ENCODE measurements at regions not wholly inside any gene's neighbourhood (a gene's known extent, or its start where the extent isn't known, plus 50 kb on each side); places are given as distances from the start of the nearest gene placed in this dataset.

GRCh38 chr11:69351460-69351859 is 57.5 kb downstream of the MYEOV start:
- no peaks in the 10 kb centered on the region for H3K79me2 ChIP-seq (ENCODE audit: low read depth)
- H3K9me3 Mint-ChIP-seq: peaks cover 1% of the 10 kb centered on the region

GRCh38 chr11:69352166-69352565 is 58.2 kb downstream of the MYEOV start:
- no peak for TF ChIP-seq CTCF (IDR thresholded peaks at IDR 0.05)
- no peak for TF ChIP-seq EZH2phosphoT487 (IDR thresholded peaks at IDR 0.05)
- no peak for TF ChIP-seq EZH2 (IDR thresholded peaks at IDR 0.05)
- H3K27me3 Mint-ChIP-seq (ENCODE audit: insufficient read depth, low read depth): peaks cover 7% of the 10 kb centered on the region
- H3K4me3 Mint-ChIP-seq: no peak overlapping the region
- no peak overlapping the region for H3K9ac ChIP-seq
- no peaks in the 10 kb centered on the region for H3K4me1 ChIP-seq
- no peak for DNase-seq (ENCODE audit: low spot score)
- no peaks in the 10 kb centered on the region for H3K36me3 Mint-ChIP-seq
- no peaks in the 10 kb centered on the region for H4K20me1 ChIP-seq (ENCODE audit: low read depth)
- no peaks in the 10 kb centered on the region for H3K9me3 ChIP-seq (ENCODE audit: low read depth)
- H3K9me3 Mint-ChIP-seq: peaks cover 1% of the 10 kb centered on the region
- H3K4me1 Mint-ChIP-seq: no peaks in the 10 kb centered on the region
- H3K36me3 ChIP-seq: no peaks in the 10 kb centered on the region
- H3K4me3 ChIP-seq: no peak overlapping the region
- H3K27me3 ChIP-seq: no peaks in the 10 kb centered on the region
- H3K79me2 ChIP-seq (ENCODE audit: low read depth): no peaks in the 10 kb centered on the region
- no peak overlapping the region for H3K4me2 ChIP-seq
- H3K27ac ChIP-seq: no peak overlapping the region
- no peak overlapping the region for H2AFZ ChIP-seq (replicated peaks)
- H3F3A ChIP-seq (ENCODE audit: low read depth): no peaks in the 10 kb centered on the region
- H3K27ac Mint-ChIP-seq: peak overlapping the region; percentile 76

More at GRCh38 chr11:69351460-69351859, 57.5 kb downstream of the MYEOV start:
- Histone ChIP-seq H3K9ac (no peak overlapping the region), H3K27ac (no peak overlapping the region), H3K4me3 (no peak overlapping the region), H3K4me1 (no peaks in the 10 kb centered on the region), H4K20me1 (ENCODE audit: low read depth) (no peaks in the 10 kb centered on the region), H3K36me3 (no peaks in the 10 kb centered on the region), H2AFZ (replicated peaks) (no peak overlapping the region), H3K27me3 (no peaks in the 10 kb centered on the region), H3F3A (ENCODE audit: low read depth) (no peaks in the 10 kb centered on the region), H3K9me3 (ENCODE audit: low read depth) (no peaks in the 10 kb centered on the region), H3K4me2 (no peak overlapping the region)
- no peak overlapping the region for H3K4me3 Mint-ChIP-seq
- peaks cover 7% of the 10 kb centered on the region for H3K27me3 Mint-ChIP-seq (ENCODE audit: insufficient read depth, low read depth)
- no peaks in the 10 kb centered on the region for H3K36me3 Mint-ChIP-seq
- no peaks in the 10 kb centered on the region for H3K4me1 Mint-ChIP-seq
- TF ChIP-seq EZH2 (IDR thresholded peaks at IDR 0.05) (no peak), EZH2phosphoT487 (IDR thresholded peaks at IDR 0.05) (no peak), CTCF (IDR thresholded peaks at IDR 0.05) (no peak)
- no peak overlapping the region for H3K27ac Mint-ChIP-seq
- DNase-seq (ENCODE audit: low spot score): no peak

- H3K9me3 Mint-ChIP-seq: peaks cover 1% of the 10 kb centered on the region
Observed at GRCh38 chr11:69352715-69353319, 58.9 kb downstream of the MYEOV start.

More at GRCh38 chr11:69352715-69353319, 58.9 kb downstream of the MYEOV start:
- no peak overlapping the region for H3K4me3 Mint-ChIP-seq
- H3K9ac ChIP-seq: no peak overlapping the region
- no peaks in the 10 kb centered on the region for H3K27me3 ChIP-seq
- no peaks in the 10 kb centered on the region for H3K79me2 ChIP-seq (ENCODE audit: low read depth)
- H3K27ac Mint-ChIP-seq: no peak overlapping the region
- no peaks in the 10 kb centered on the region for H3K9me3 ChIP-seq (ENCODE audit: low read depth)
- H2AFZ ChIP-seq (replicated peaks): no peak overlapping the region
- TF ChIP-seq CTCF (IDR thresholded peaks at IDR 0.05) (no peak), EZH2phosphoT487 (IDR thresholded peaks at IDR 0.05) (no peak), EZH2 (IDR thresholded peaks at IDR 0.05) (no peak)
- no peaks in the 10 kb centered on the region for H3K4me1 Mint-ChIP-seq
- no peaks in the 10 kb centered on the region for H3K36me3 ChIP-seq
- peaks cover 7% of the 10 kb centered on the region for H3K27me3 Mint-ChIP-seq (ENCODE audit: insufficient read depth, low read depth)
- no peak overlapping the region for H3K4me2 ChIP-seq
- no peaks in the 10 kb centered on the region for H3K36me3 Mint-ChIP-seq
- H3K4me3 ChIP-seq: no peak overlapping the region
- H4K20me1 ChIP-seq (ENCODE audit: low read depth): no peaks in the 10 kb centered on the region
- no peaks in the 10 kb centered on the region for H3F3A ChIP-seq (ENCODE audit: low read depth)
- no peak for DNase-seq (ENCODE audit: low spot score)
- no peak overlapping the region for H3K27ac ChIP-seq
- no peaks in the 10 kb centered on the region for H3K4me1 ChIP-seq
